Nephron (organoid): ENCODE measurements at regions not wholly inside any gene's neighbourhood (a gene's known extent, or its start where the extent isn't known, plus 50 kb on each side); places are given as distances from the start of the nearest gene placed in this dataset.
A peak's percentile ranks its signal among the peaks of the same experiment; 100 is the strongest.

Experiments
- H3K27ac Mint-ChIP-seq, 3 experiments: 2 replicates each; pipeline ENCODE4 v1.8.0; 2020; ENCODE audit warnings: mixed read lengths in 3 of 3, mild to moderate bottlenecking in 2 of 3, moderate library complexity in 1 of 3
- H3K27me3 Mint-ChIP-seq: 2 replicates; pipeline ENCODE4 v1.8.0; 2021; ENCODE audit warnings: low read depth, mild to moderate bottlenecking, moderate library complexity, mixed read lengths
- H3K36me3 Mint-ChIP-seq: 2 replicates; pipeline ENCODE4 v1.8.0; 2020; ENCODE audit warnings: low read depth, mixed read lengths
- H3K4me1 Mint-ChIP-seq: 2 replicates; pipeline ENCODE4 v1.8.0; 2020; ENCODE audit warnings: mixed read lengths
- H3K4me3 Mint-ChIP-seq, 3 experiments: 2 replicates each; pipeline ENCODE4 v1.8.0; 2020; ENCODE audit warnings: mild to moderate bottlenecking in 3 of 3, mixed read lengths in 3 of 3, moderate library complexity in 2 of 3
- H3K9me3 Mint-ChIP-seq: 2 replicates; pipeline ENCODE4 v1.8.0; 2020; ENCODE audit warnings: mixed read lengths
- CTCF ChIP-seq, 3 experiments: fragments of 200-600 bp; sonication (generic); IDR thresholded peaks; one replicate each; pipeline ENCODE4 v1.5.0; 2021; ENCODE audit warnings: antibody characterized with exemption in 3 of 3; ENCODE audit not compliant: unreplicated experiment in 3 of 3

GRCh38 chr1:222107975-222108374, 366.1 kb upstream of the DUSP10 start:
- no peak overlapping the region for H3K4me3 Mint-ChIP-seq
- H3K4me1 Mint-ChIP-seq, result peaks cover 16% of the 10 kb centered on the region
- TF ChIP-seq CTCF (IDR thresholded peaks at IDR 0.05; ENCODE audit: unreplicated experiment in 3 of 3), result no peak
- H3K36me3 Mint-ChIP-seq, result no peaks in the 10 kb centered on the region
- peaks cover 23% of the 10 kb centered on the region for H3K27me3 Mint-ChIP-seq
- no peak overlapping the region for H3K27ac Mint-ChIP-seq
- H3K9me3 Mint-ChIP-seq, result peaks cover 6% of the 10 kb centered on the region

- H3K27me3 Mint-ChIP-seq, result peaks cover 24% of the 10 kb centered on the region
- H3K36me3 Mint-ChIP-seq, result no peaks in the 10 kb centered on the region
- no peak overlapping the region for H3K4me3 Mint-ChIP-seq
- H3K4me1 Mint-ChIP-seq, result peaks cover 16% of the 10 kb centered on the region
- TF ChIP-seq CTCF (IDR thresholded peaks at IDR 0.05; ENCODE audit: unreplicated experiment in 3 of 3), result no peak
- H3K27ac Mint-ChIP-seq, result no peak overlapping the region
- peaks cover 3% of the 10 kb centered on the region for H3K9me3 Mint-ChIP-seq
Observed at GRCh38 chr1:222107267-222107666, 365.4 kb upstream of the DUSP10 start.

GRCh38 chr1:222106377-222106776, 364.5 kb upstream of the DUSP10 start:
- Mint-ChIP-seq H3K27me3 (peaks cover 30% of the 10 kb centered on the region), H3K27ac (no peak overlapping the region), H3K4me1 (peaks cover 16% of the 10 kb centered on the region), H3K9me3 (no peaks in the 10 kb centered on the region), H3K4me3 (no peak overlapping the region), H3K36me3 (no peaks in the 10 kb centered on the region)
- TF ChIP-seq CTCF (IDR thresholded peaks at IDR 0.05; ENCODE audit: unreplicated experiment in 3 of 3), result no peak

GRCh38 chr1:222105861-222106260, 364.0 kb upstream of the DUSP10 start:
- no peak for TF ChIP-seq CTCF (IDR thresholded peaks at IDR 0.05; ENCODE audit: unreplicated experiment in 3 of 3)
- Mint-ChIP-seq H3K4me1 (peaks cover 16% of the 10 kb centered on the region), H3K9me3 (no peaks in the 10 kb centered on the region), H3K4me3 (no peak overlapping the region), H3K36me3 (no peaks in the 10 kb centered on the region), H3K27me3 (peaks cover 30% of the 10 kb centered on the region), H3K27ac (no peak overlapping the region)

GRCh38 chr1:222105393-222105737, 363.5 kb upstream of the DUSP10 start:
- Mint-ChIP-seq H3K27ac (peak overlapping the region in 1 of 3 experiments; percentile 67), H3K9me3 (no peaks in the 10 kb centered on the region), H3K27me3 (peaks cover 35% of the 10 kb centered on the region), H3K4me1 (peaks cover 16% of the 10 kb centered on the region), H3K4me3 (no peak overlapping the region), H3K36me3 (no peaks in the 10 kb centered on the region)
- TF ChIP-seq CTCF (IDR thresholded peaks at IDR 0.05; ENCODE audit: unreplicated experiment in 3 of 3), result no peak

GRCh38 chr1:222104694-222105392, 363.0 kb upstream of the DUSP10 start:
- peak overlapping the region in 1 of 3 experiments; percentile 67 for H3K27ac Mint-ChIP-seq
- peaks cover 16% of the 10 kb centered on the region for H3K4me1 Mint-ChIP-seq
- TF ChIP-seq CTCF (IDR thresholded peaks at IDR 0.05; ENCODE audit: unreplicated experiment in 3 of 3), result no peak
- H3K36me3 Mint-ChIP-seq, result no peaks in the 10 kb centered on the region
- no peak overlapping the region for H3K4me3 Mint-ChIP-seq
- H3K27me3 Mint-ChIP-seq, result peaks cover 35% of the 10 kb centered on the region
- H3K9me3 Mint-ChIP-seq, result no peaks in the 10 kb centered on the region
